NCI-H2081 (cell line): ENCODE measurements at regions not wholly inside any gene's neighbourhood (a gene's known extent, or its start where the extent isn't known, plus 50 kb on each side); places are given as distances from the start of the nearest gene placed in this dataset.

Experiments
- DNase-seq, 2 experiments: peaks; one replicate each; lab custom pipeline; 2025; lab: John Stamatoyannopoulos, UW

GRCh38 chr10:28962768-28963167 is 285.4 kb downstream of the BAMBI start:
- no peak for DNase-seq

GRCh38 chr10:28963539-28964221 is 286.4 kb downstream of the BAMBI start:
- DNase-seq: no peak

DNA sequence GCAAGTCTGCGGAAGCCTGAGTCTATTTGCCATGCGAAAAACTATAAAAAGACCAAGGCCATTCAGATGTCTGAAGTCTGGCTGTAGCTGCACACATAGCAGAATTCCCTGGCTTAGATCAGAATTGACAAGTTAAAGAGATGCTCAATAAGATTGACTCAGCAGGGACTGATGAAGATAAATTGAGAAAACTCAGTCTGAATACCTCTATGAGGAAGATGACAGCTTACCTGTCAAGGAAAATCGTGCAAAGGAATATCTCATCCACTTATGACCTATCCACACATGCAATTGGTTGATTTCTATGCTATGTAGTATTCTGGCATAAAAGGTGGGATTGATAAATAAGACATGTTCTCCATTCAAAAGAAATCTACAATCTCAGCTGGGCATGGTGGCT is 288.6 kb downstream of the BAMBI start:
- no peak for DNase-seq

GRCh38 chr10:28967031-28967430 is 289.7 kb downstream of the BAMBI start:
- DNase-seq: no peak

- no peak for DNase-seq
These were observed 292.1 kb downstream of the BAMBI start for GRCh38 chr10:28969413-28969812.

DNA sequence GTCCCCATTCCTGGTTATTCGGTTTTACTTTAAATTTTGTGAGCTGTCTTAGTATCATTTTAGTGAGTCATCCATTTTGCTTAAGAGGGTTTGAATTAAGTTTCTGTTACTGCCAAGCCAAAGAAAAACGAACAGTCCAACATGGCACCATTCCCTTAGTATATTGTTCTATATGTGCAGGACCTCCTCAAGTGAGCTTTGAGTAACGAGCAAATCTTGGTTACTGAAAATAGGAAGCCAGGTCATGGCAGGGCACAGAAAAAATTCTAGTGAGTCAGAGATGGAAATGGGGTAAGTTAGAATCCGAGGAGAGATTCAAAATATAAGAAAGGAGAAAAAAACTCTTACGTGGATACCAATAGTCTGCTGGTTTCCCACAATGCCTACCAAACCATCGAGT is 292.9 kb downstream of the BAMBI start:
- DNase-seq: no peak

- DNase-seq: no peak
These were observed 293.9 kb downstream of the BAMBI start for GRCh38 chr10:28971255-28971654.

DNA sequence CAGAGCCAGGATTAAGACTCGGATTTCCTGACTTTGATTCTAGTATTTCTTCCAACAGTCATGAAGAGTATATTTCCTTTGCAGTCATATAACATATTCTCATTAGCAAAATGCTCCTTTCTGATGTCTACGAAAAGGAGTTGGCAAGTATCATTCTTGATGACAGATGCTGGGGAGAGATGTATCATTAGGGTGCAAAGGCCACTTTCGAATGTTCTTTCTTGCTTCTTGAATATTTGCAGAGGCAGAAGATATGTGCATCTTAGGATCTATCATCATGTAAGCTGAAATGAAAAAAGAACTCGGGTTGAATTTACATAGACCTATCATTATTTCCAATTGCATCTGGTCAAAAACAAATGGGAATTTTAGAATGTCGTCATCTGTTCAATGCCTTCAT is 294.4 kb downstream of the BAMBI start:
- no peak for DNase-seq

- DNase-seq: no peak
These were observed 296.1 kb downstream of the BAMBI start for GRCh38 chr10:28973309-28973972.

DNA sequence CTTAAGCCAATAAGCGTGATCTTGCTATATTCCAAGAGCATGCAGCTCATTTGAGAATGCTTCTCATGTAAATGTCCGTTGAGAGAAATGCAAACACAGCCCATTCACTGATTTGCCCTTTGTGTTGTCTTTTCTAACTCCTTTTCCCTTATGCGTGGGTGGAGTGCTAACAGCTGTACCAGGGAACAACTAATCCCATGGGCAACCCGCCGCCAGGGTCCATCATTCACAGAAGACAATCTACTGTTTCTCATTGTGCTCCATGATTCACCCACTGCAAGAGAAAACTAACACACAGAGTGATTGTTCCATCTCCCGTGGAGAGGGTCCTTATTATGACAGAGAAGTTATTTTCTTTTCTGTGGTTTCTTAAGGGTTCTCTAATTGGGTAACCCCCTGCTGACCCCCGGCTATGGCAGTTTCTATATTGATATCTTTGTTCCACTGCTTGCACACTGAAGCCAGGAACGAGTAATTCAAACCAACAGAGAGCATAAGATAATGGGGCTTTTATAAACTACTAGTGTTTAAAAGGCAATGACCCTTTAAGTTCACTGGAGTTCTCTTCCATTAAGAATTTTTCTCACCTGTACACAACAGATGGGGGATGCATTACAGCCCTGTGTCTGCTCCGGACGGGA is 298.7 kb downstream of the BAMBI start:
- peak; percentile 47 to 62 for DNase-seq

GRCh38 chr10:28977518-28977917 is 300.2 kb downstream of the BAMBI start:
- no peak for DNase-seq

- DNase-seq: no peak
These were observed 302.9 kb downstream of the BAMBI start for GRCh38 chr10:28980264-28980663.

DNA sequence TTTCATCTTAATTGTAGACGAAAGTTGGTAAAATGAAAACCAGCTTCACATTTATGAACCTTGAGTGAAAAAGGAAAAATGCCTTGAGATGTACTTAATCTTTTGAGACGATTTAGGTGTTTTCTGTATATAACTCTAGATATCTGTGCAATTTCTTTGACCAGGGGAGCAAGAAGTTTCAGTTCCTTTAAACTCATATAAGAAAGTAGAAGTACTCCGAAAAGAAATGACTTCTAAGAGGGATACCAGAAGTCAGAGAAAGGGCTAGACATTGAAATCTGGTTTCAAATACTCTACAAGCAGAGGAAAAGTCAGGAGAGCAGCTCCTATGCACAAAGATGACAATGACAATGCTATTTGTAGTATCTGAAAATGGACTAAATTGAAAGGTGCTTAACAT is 303.7 kb downstream of the BAMBI start:
- no peak for DNase-seq

DNA sequence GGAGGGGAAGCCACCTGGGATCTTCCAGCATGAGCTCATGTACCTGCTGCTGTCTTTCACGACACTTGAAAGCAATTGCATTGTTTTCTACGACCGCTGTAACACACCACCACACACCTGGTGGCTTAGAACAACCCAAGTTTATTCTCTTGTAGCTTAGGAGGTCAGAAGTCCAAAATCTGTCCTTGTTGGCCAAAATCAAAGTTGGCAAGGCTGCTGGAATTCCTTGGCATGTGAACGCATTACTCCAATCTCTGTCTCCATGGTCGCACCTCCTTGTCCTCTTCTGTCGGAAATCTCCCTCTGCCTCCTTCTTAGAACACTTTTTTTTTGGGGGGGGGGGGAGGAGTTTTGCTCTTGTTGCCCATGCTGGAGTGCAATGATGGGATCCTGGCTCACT is 305.7 kb downstream of the BAMBI start:
- no peak for DNase-seq

- DNase-seq: no peak
These were observed 305.1 kb upstream of the LYZL1 start for GRCh38 chr10:28983799-28984198.

GRCh38 chr10:28984431-28984830 is 304.4 kb upstream of the LYZL1 start:
- DNase-seq: peak in 1 of 2 experiments; percentile 23

GRCh38 chr10:28985137-28985885 is 303.6 kb upstream of the LYZL1 start:
- DNase-seq: no peak

DNA sequence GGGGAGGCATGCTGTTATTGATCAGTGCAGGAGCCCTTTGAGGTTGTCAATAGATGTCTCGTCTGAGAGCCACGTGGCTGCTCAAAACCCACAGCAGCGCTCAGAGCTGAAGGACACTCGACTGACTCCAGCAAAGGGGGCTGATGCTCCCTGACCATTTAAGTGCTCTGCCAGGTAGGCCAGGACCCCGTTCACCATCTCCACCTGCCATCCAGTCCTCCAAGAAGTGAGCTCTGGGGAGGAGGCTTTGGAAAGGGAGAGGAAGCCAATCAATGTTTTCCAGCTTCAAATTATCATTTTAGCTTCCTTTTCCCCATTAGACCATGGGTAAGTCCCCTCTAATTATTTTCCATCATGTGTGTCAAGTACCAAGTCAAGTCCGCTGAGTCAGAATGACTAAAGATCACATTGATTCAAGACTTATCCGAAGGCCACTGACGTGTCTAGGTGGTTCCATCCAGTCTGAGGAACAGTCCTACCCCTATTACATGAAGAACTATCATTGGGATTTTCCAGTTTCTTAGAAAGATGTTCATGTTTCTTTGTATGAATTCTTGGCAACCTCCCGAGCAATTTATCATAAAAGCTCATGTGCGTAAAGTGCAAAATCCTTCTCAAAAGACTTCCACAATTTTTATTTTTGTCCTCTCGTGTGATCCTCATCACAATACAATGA is 302.6 kb upstream of the LYZL1 start:
- DNase-seq: no peak

- DNase-seq: no peak
These were observed 302.0 kb upstream of the LYZL1 start for GRCh38 chr10:28986856-28987255.

- no peak for DNase-seq
These were observed 301.1 kb upstream of the LYZL1 start for GRCh38 chr10:28987555-28988320.

- no peak for DNase-seq
These were observed 299.9 kb upstream of the LYZL1 start for GRCh38 chr10:28988980-28989379.
